ENCODE measurements at regions not wholly inside any gene's neighbourhood (a gene's known extent, or its start where the extent isn't known, plus 50 kb on each side); places are given as distances from the start of the nearest gene placed in this dataset.

DNA sequence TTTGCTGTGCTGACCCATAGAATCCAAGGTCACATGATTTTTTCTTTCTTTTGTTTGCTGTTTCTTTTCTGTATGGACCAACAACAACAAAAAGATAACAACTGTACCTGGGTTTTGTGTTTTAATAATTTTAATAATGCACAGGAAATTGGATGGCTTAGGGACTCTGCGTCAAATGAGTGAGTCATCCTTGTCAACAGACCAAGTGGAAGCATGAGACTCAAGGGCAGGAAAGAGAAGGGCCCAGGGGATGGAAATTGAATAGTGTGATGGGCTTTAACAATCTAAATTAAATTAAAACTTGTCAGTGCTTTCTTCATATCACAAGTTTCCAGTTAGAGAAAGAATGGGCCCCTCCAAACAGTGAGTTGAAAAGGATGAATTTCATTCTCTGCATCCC is 413.0 kb downstream of the PREX1 start:
- CTCF ChIA-PET, result no interaction called here
- POLR2A ChIA-PET, result no interaction called here

DNA sequence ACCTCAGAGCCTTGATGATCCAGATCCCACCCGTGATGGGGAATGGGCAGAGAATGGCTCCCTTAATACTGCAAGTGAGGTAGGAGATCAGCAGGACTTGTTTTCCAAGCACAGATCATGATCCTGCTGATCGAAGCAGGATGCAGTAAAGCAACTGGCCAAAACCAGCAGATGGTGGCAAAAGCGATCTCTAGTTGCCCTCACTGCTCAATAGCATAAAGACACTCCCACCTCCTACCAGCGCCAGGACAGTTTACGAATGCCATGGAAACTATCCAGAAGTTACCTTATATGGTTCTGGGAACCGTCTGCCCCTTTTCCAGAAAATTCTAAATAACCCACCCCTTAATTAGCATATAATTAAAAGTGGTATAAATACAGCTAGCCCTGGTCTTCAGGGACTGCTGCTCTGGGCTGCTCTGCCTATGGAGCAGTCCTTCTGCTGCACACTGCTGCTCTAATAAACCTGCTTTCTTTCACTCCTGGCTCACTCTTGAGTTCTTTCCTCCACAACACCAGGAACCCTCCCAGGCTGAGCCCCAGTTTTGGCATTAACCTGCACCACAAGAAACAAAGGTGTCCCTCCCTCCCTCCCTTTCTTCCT is 415.8 kb downstream of the PREX1 start:
- ChIA-PET POLR2A (no interaction called here), CTCF (no interaction called here)
- H3K36me3 ChIP-seq (ENCODE audit: control insufficient read depth, insufficient read depth, low read length), result no peaks in the 10 kb centered on the region

More for the DNA sequence above, 413.0 kb downstream of the PREX1 start:
- Histone ChIP-seq H3K4me3 (ENCODE audit: low read depth, low read length) (no peak overlapping the region), H3K36me3 (ENCODE audit: control insufficient read depth, insufficient read depth, low read length) (no peaks in the 10 kb centered on the region), H3K27me3 (ENCODE audit: control insufficient read depth, insufficient read depth, low read length) (no peaks in the 10 kb centered on the region; the same call in 1 of the 2 replicates)
- TF ChIP-seq CTCF (IDR thresholded peaks at IDR 0.05; ENCODE audit: insufficient read depth, low read depth, low read length), result no peak
- DNase-seq (ENCODE audit: low read depth), result no peak

GRCh38 chr20:48411245-48411644 is 416.6 kb downstream of the PREX1 start:
- Histone ChIP-seq H3K36me3 (ENCODE audit: control insufficient read depth, insufficient read depth, low read length) (no peaks in the 10 kb centered on the region), H3K4me3 (ENCODE audit: low read depth, low read length) (no peak overlapping the region), H3K27me3 (ENCODE audit: control insufficient read depth, insufficient read depth, low read length) (no peaks in the 10 kb centered on the region; the same call in 1 of the 2 replicates)
- ChIA-PET CTCF (no interaction called here), POLR2A (no interaction called here)
- DNase-seq (ENCODE audit: low read depth), result no peak
- no peak for TF ChIP-seq CTCF (IDR thresholded peaks at IDR 0.05; ENCODE audit: insufficient read depth, low read depth, low read length)

More for the DNA sequence above, 415.8 kb downstream of the PREX1 start:
- H3K4me3 ChIP-seq (ENCODE audit: low read depth, low read length), result no peak overlapping the region
- H3K27me3 ChIP-seq (ENCODE audit: control insufficient read depth, insufficient read depth, low read length), result no peaks in the 10 kb centered on the region; the same call in 1 of the 2 replicates
- no peak for DNase-seq (ENCODE audit: low read depth)
- no peak for TF ChIP-seq CTCF (IDR thresholded peaks at IDR 0.05; ENCODE audit: insufficient read depth, low read depth, low read length)

GRCh38 chr20:48409055-48409615 is 418.7 kb downstream of the PREX1 start:
- no peak for DNase-seq (ENCODE audit: low read depth)
- no peaks in the 10 kb centered on the region for H3K36me3 ChIP-seq (ENCODE audit: control insufficient read depth, insufficient read depth, low read length)
- CTCF ChIA-PET, result no interaction called here
- H3K27me3 ChIP-seq (ENCODE audit: control insufficient read depth, insufficient read depth, low read length), result no peaks in the 10 kb centered on the region; the same call in 1 of the 2 replicates
- POLR2A ChIA-PET, result no interaction called here
- TF ChIP-seq CTCF (IDR thresholded peaks at IDR 0.05; ENCODE audit: insufficient read depth, low read depth, low read length), result no peak
- H3K4me3 ChIP-seq (ENCODE audit: low read depth, low read length), result no peak overlapping the region

GRCh38 chr20:48407710-48408109 is 420.1 kb downstream of the PREX1 start:
- no peak for DNase-seq (ENCODE audit: low read depth)
- H3K27me3 ChIP-seq (ENCODE audit: control insufficient read depth, insufficient read depth, low read length), result no peaks in the 10 kb centered on the region; the same call in 1 of the 2 replicates
- no peak overlapping the region for H3K4me3 ChIP-seq (ENCODE audit: low read depth, low read length)
- CTCF ChIA-PET, result no interaction called here
- no peak for TF ChIP-seq CTCF (IDR thresholded peaks at IDR 0.05; ENCODE audit: insufficient read depth, low read depth, low read length)
- POLR2A ChIA-PET, result no interaction called here
- H3K36me3 ChIP-seq (ENCODE audit: control insufficient read depth, insufficient read depth, low read length), result no peaks in the 10 kb centered on the region
